22Rv1 (cell line): ENCODE measurements at regions not wholly inside any gene's neighbourhood (a gene's known extent, or its start where the extent isn't known, plus 50 kb on each side); places are given as distances from the start of the nearest gene placed in this dataset.
"Not testable (repeated sequence)": the region's sequence is repeated elsewhere in the genome, so short reads cannot be mapped to it uniquely, and the experiment has no call there.

Source experiments
- ZFX ChIP-seq: fragments of 450-650 bp; IDR thresholded peaks from 2 replicates; pipeline ENCODE4 v1.6.1; 2017; ENCODE audit warnings: antibody characterized with exemption, borderline replicate concordance
- TF ChIP-seq, protein P1 (sequence below): fragments of 450-650 bp; IDR thresholded peaks from 2 replicates; pipeline ENCODE4 v1.5.1; 2017; ENCODE audit warnings: mild to moderate bottlenecking

DNA sequence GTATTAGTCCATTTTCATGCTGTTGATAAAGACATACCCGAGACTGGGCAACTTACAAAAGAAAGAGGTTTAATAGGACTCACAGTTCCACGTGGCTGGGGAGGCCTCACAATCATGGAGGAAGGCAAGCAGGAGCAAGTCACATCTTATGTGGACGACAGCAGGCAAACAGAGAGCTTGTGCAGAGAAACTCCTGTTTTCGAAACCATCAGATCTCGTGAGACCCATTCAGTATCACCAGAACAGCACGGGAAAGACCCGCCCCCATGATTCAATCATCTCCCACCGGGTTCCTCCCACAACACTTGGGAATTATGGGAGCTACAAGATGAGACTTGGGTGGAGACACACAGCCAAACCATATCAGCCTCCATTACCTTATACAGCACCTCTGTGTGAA is 278.9 kb upstream of the FGF13 start:
- TF ChIP-seq, protein P1, sequence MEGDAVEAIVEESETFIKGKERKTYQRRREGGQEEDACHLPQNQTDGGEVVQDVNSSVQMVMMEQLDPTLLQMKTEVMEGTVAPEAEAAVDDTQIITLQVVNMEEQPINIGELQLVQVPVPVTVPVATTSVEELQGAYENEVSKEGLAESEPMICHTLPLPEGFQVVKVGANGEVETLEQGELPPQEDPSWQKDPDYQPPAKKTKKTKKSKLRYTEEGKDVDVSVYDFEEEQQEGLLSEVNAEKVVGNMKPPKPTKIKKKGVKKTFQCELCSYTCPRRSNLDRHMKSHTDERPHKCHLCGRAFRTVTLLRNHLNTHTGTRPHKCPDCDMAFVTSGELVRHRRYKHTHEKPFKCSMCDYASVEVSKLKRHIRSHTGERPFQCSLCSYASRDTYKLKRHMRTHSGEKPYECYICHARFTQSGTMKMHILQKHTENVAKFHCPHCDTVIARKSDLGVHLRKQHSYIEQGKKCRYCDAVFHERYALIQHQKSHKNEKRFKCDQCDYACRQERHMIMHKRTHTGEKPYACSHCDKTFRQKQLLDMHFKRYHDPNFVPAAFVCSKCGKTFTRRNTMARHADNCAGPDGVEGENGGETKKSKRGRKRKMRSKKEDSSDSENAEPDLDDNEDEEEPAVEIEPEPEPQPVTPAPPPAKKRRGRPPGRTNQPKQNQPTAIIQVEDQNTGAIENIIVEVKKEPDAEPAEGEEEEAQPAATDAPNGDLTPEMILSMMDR, result not testable (repeated sequence)
- not testable (repeated sequence) for TF ChIP-seq ZFX
